Heart left ventricle (tissue), 13 donors: ENCODE measurements at regions not wholly inside any gene's neighbourhood (a gene's known extent, or its start where the extent isn't known, plus 50 kb on each side); places are given as distances from the start of the nearest gene placed in this dataset.

ENCODE experiments used
- CTCF ChIP-seq, 12 donors: fragments of 200-600 bp; sonication (generic) in 4 of 12; IDR thresholded peaks; one replicate each; pipeline versions ENCODE4 v1.5.0 to v1.8.0; 2018 to 2022; ENCODE audit warnings: antibody characterized with exemption in 12 of 12, mild to moderate bottlenecking in 5 of 12
- POLR2A ChIP-seq, 2 donors: fragments of 450-650 bp; IDR thresholded peaks; one replicate each; pipeline ENCODE4 v1.6.1; 2017; ENCODE audit warnings: antibody characterized with exemption in 2 of 2, mild to moderate bottlenecking in 2 of 2, moderate library complexity in 2 of 2
- donor health status: ischemic (EF 13 %, LVEDD 7.1; RV severe dilation, severe dysfunction).
- donor health status: DM: no; HTN: yes; CAD: no.
- donor health status: DM: no; HTN: no; CAD: no.
- donor health status: ischemic (EF 25% LVEDD 6.9; RV normal size, moderate dysfunction).
- donor health status: ischemic (EF 25% LVEDD 5.7; RV mildly dilated, moderate dysfunction).
- donor health status: ischemic (EF 35%, LVEDD 5.7; RV mildly dilated, moderate dysfunction).
- donor health status: nonischemic (EF 11% LVEDD 7.7; RV severe dilation, severe dysfunction).
- donor health status: DM: yes; HTN: yes; CAD: no.
- donor health status: PGD.
- donor health status: ischemic (EF 29% LVEDD 5.4; RV normal size, mild dysfunction).
- donor health status: nonischemic (EF 23%, LVEDD 6.1; RV moderate dilation, normal function).

- TF ChIP-seq POLR2A (IDR thresholded peaks at IDR 0.05) (no peak), CTCF (IDR thresholded peaks at IDR 0.05) (no peak)
Observed at GRCh38 chr12:59294221-59294620, 301.6 kb upstream of the SLC16A7 start.
